ENCODE measurements at regions not wholly inside any gene's neighbourhood (a gene's known extent, or its start where the extent isn't known, plus 50 kb on each side); places are given as distances from the start of the nearest gene placed in this dataset.

- Mint-ChIP-seq H3K9me3 (peaks cover 42% of the 10 kb centered on the region), H3K27me3 (ENCODE audit: insufficient read depth) (no peaks in the 10 kb centered on the region; the same call in 1 of the 2 replicates), H3K27ac (no peak overlapping the region), H3K36me3 (ENCODE audit: low read depth) (no peaks in the 10 kb centered on the region), H3K4me3 (no peak overlapping the region), H3K4me1 (ENCODE audit: low read depth) (no peaks in the 10 kb centered on the region)
- DNase-seq = no peak
- no peak for TF ChIP-seq CTCF (IDR thresholded peaks at IDR 0.05)
These were observed 163.3 kb upstream of the MOCS1 start for GRCh38 chr6:40097590-40097989.

- H3K9me3 Mint-ChIP-seq = peaks cover 43% of the 10 kb centered on the region
- H3K36me3 Mint-ChIP-seq (ENCODE audit: low read depth) = peaks cover 3% of the 10 kb centered on the region; the same call in 1 of the 2 replicates
- H3K4me1 Mint-ChIP-seq (ENCODE audit: low read depth) = no peaks in the 10 kb centered on the region
- no peak overlapping the region for H3K4me3 Mint-ChIP-seq
- no peak overlapping the region for H3K27ac Mint-ChIP-seq
- no peak for DNase-seq
- no peak for TF ChIP-seq CTCF (IDR thresholded peaks at IDR 0.05)
- no peaks in the 10 kb centered on the region; the same call in 1 of the 2 replicates for H3K27me3 Mint-ChIP-seq (ENCODE audit: insufficient read depth)
These were observed 149.1 kb upstream of the MOCS1 start for GRCh38 chr6:40083141-40083920.

- H3K4me1 Mint-ChIP-seq (ENCODE audit: low read depth) = no peaks in the 10 kb centered on the region
- no peak for TF ChIP-seq CTCF (IDR thresholded peaks at IDR 0.05)
- H3K9me3 Mint-ChIP-seq = peaks cover 43% of the 10 kb centered on the region
- no peaks in the 10 kb centered on the region; the same call in 1 of the 2 replicates for H3K27me3 Mint-ChIP-seq (ENCODE audit: insufficient read depth)
- H3K27ac Mint-ChIP-seq = no peak overlapping the region
- no peak for DNase-seq
- H3K4me3 Mint-ChIP-seq = no peak overlapping the region
- peaks cover 3% of the 10 kb centered on the region; the same call in 1 of the 2 replicates for H3K36me3 Mint-ChIP-seq (ENCODE audit: low read depth)
These were observed 148.2 kb upstream of the MOCS1 start for GRCh38 chr6:40082278-40083043.

- Mint-ChIP-seq H3K9me3 (peaks cover 60% of the 10 kb centered on the region), H3K27ac (no peak overlapping the region), H3K4me1 (ENCODE audit: low read depth) (no peaks in the 10 kb centered on the region), H3K4me3 (no peak overlapping the region), H3K27me3 (ENCODE audit: insufficient read depth) (no peaks in the 10 kb centered on the region), H3K36me3 (ENCODE audit: low read depth) (0 out of 2 replicates have a peak, but pooled peaks cover 5% of the 10 kb centered on the region)
- TF ChIP-seq CTCF (IDR thresholded peaks at IDR 0.05) = no peak
- DNase-seq = no peak
These were observed 143.5 kb upstream of the MOCS1 start for GRCh38 chr6:40077736-40078135.

DNA sequence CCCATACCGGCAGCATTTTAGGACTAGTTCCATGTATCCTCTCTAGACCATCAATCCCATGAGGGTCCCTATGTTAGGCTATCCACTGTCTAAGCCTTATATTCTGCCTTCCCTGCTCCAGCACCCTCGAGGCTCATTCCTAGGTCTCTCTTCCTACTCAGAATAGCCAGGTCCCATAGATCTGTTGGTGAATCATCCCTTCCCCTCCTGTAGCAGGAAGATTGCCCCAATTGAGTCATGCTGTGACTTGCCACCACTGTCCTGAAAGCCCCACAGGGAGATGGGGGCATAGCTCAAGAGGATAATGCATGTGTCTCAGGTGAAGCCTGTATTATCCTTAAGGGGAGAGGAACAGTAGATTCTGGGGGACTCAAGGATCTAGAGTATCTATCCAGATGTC is 143.1 kb upstream of the MOCS1 start:
- Mint-ChIP-seq H3K4me3 (no peak overlapping the region), H3K4me1 (ENCODE audit: low read depth) (no peaks in the 10 kb centered on the region), H3K36me3 (ENCODE audit: low read depth) (0 out of 2 replicates have a peak, but pooled peaks cover 5% of the 10 kb centered on the region), H3K27ac (no peak overlapping the region), H3K9me3 (peaks cover 61% of the 10 kb centered on the region), H3K27me3 (ENCODE audit: insufficient read depth) (no peaks in the 10 kb centered on the region)
- no peak for TF ChIP-seq CTCF (IDR thresholded peaks at IDR 0.05)
- no peak for DNase-seq
